ENCODE measurements at regions not wholly inside any gene's neighbourhood (a gene's known extent, or its start where the extent isn't known, plus 50 kb on each side); places are given as distances from the start of the nearest gene placed in this dataset.

GRCh38 chr3:168394439-168394838 is 298.7 kb upstream of the GOLIM4 start:
- H2BK120ac ChIP-seq (ENCODE audit: low read depth, low read length): no peak overlapping the region

More at GRCh38 chr3:168394439-168394838, 298.7 kb upstream of the GOLIM4 start:
- Histone ChIP-seq H3K27me3 (ENCODE audit: control insufficient read depth, insufficient read depth, low read length) (no peaks in the 10 kb centered on the region; the same call in 1 of the 2 replicates), H3K18ac (ENCODE audit: low read depth, low read length) (no peak overlapping the region), H3K9me1 (ENCODE audit: insufficient read depth, low read length) (no peaks in the 10 kb centered on the region), H4K91ac (ENCODE audit: insufficient read depth, low read depth, low read length) (no peak overlapping the region), H3K4me3 (ENCODE audit: insufficient read depth, low read depth, low read length) (no peak overlapping the region), H3K4me2 (ENCODE audit: low read depth, low read length) (no peak overlapping the region), H2AK5ac (ENCODE audit: low read depth, low read length) (no peak overlapping the region), H4K20me1 (ENCODE audit: insufficient read depth, low read length) (no peaks in the 10 kb centered on the region), H3K56ac (ENCODE audit: extremely low read depth, insufficient read depth, low read length) (no peak overlapping the region), H4K5ac (ENCODE audit: low read depth, low read length) (no peak overlapping the region), H2AK9ac (replicated peaks; ENCODE audit: low read depth, low read length, poor library complexity) (no peak overlapping the region), H3K23ac (ENCODE audit: low read depth, low read length) (no peak overlapping the region), H3K14ac (replicated peaks; ENCODE audit: low read depth, low read length) (no peak overlapping the region), H2BK5ac (ENCODE audit: low read depth, low read length, poor library complexity, severe bottlenecking) (no peak overlapping the region), H2BK20ac (ENCODE audit: low read depth, low read length) (no peak overlapping the region), H3K9ac (ENCODE audit: low read depth, low read length) (no peak overlapping the region), H3K36me3 (ENCODE audit: control insufficient read depth, insufficient read depth, low read length) (no peaks in the 10 kb centered on the region), H3K4ac (ENCODE audit: low read depth, low read length) (no peak overlapping the region), H4K8ac (ENCODE audit: low read depth in 2 of 2, low read length in 2 of 2) (no peak overlapping the region), H3K4me1 (ENCODE audit: control insufficient read depth, insufficient read depth, low read length) (0 out of 2 replicates have a peak, but pooled peaks cover 1% of the 10 kb centered on the region), H3K9me3 (ENCODE audit: control insufficient read depth, insufficient read depth, low read length) (no peaks in the 10 kb centered on the region), H2BK15ac (ENCODE audit: low read depth, low read length) (no peak overlapping the region), H2AFZ (replicated peaks; ENCODE audit: low read length, poor library complexity) (no peak overlapping the region), H3K27ac (ENCODE audit: insufficient read depth, low read length) (no peak overlapping the region), H3K79me1 (ENCODE audit: low read depth in 1 of 2, low read length in 2 of 2) (no peaks in the 10 kb centered on the region)
- intact Hi-C loops (cut with micrococcal nuclease): loop anchor here (5.0 kb wide), 1 partner anchor 107 kb away; no protein-coding TSS in a partner anchor
- POLR2A ChIA-PET (ENCODE audit: unreplicated experiment): no interaction called here
- WGBS, 2 experiments (ENCODE audit: extremely low coverage in 2 of 2, insufficient read length in 1 of 2): 88% methylated on average over 1 of the region's 2 CpGs; no CpG with 5 or more reads in 1 of the 2 experiments
- TF ChIP-seq MAFK (IDR thresholded peaks at IDR 0.05; ENCODE audit: low read depth, low read length) (no peak), CTCF (conservative IDR thresholded peaks at IDR 0.05; ENCODE audit: low read depth, low read length) (no peak), FOS (IDR thresholded peaks at IDR 0.05; ENCODE audit: low read depth, low read length) (no peak), RCOR1 (IDR thresholded peaks at IDR 0.05; ENCODE audit: insufficient replicate concordance, low read length) (no peak), RFX5 (IDR thresholded peaks at IDR 0.05; ENCODE audit: low read depth, low read length) (no peak), NFE2L2 (IDR thresholded peaks at IDR 0.05; ENCODE audit: low read depth, low read length) (no peak), POLR2A (IDR thresholded peaks at IDR 0.05; ENCODE audit: low read depth, low read length) (no peak), RAD21 (IDR thresholded peaks at IDR 0.05; ENCODE audit: low read length) (no peak), CHD1 (IDR thresholded peaks at IDR 0.05; ENCODE audit: low read depth, low read length) (no peak), SMC3 (IDR thresholded peaks at IDR 0.05; ENCODE audit: low read depth, low read length) (no peak)
- CTCF ChIA-PET: no interaction called here
- DNase-seq: no peak
- in situ Hi-C loops (cut with MboI; ENCODE audit: low sequenced_read_pairs): no loop called here
- BruUV-seq (replicated peaks): no TSS peak
- no peak for ATAC-seq (ENCODE audit: low read depth)
- dilution Hi-C loops (cut with HindIII; ENCODE audit: low sequenced_read_pairs, unreplicated experiment): no loop called here
